ENCODE measurements at regions not wholly inside any gene's neighbourhood (a gene's known extent, or its start where the extent isn't known, plus 50 kb on each side); places are given as distances from the start of the nearest gene placed in this dataset.

GRCh38 chr16:85357323-85357722, 245.1 kb upstream of the CIBAR2 start:
- no peak overlapping the region for H4K5ac ChIP-seq (ENCODE audit: insufficient read length, low read depth, low read length)
- no peak overlapping the region for H3K27ac ChIP-seq (ENCODE audit: insufficient read length, low read depth, low read length)
- no peak for TF ChIP-seq CTCF (conservative IDR thresholded peaks at IDR 0.05)
- H3K4me1 ChIP-seq (ENCODE audit: insufficient read depth, low read length) = no peaks in the 10 kb centered on the region
- no peak overlapping the region for H2BK20ac ChIP-seq (ENCODE audit: low read depth, low read length, poor library complexity, severe bottlenecking)
- no peaks in the 10 kb centered on the region for H3K79me1 ChIP-seq (ENCODE audit: insufficient read depth, low read depth, low read length, poor library complexity, severe bottlenecking)
- Mint-ChIP-seq H3K9me3 (peaks cover 10 to 13% of the 10 kb centered on the region in 2 experiments), H3K27ac (no peak overlapping the region), H3K27me3 (ENCODE audit: low read depth) (peaks cover 9% of the 10 kb centered on the region), H3K36me3 (ENCODE audit: insufficient read depth in 1 of 3, low read depth in 3 of 3) (peaks cover 4 to 14% (median 9%) of the 10 kb centered on the region in 3 experiments; a peak in 6 of 7 replicates), H3K4me3 (no peak overlapping the region), H3K4me1 (peaks cover 8 to 23% of the 10 kb centered on the region in 2 experiments)
- no peaks in the 10 kb centered on the region for H3K79me2 ChIP-seq (ENCODE audit: insufficient read depth, low read length)
- no peak overlapping the region for H4K91ac ChIP-seq (ENCODE audit: insufficient read length, low read depth, low read length)
- H2AFZ ChIP-seq (ENCODE audit: low read length) = no peak overlapping the region
- no peak overlapping the region for H3T11ph ChIP-seq (ENCODE audit: low read length)
- no peak overlapping the region for H3K56ac ChIP-seq (ENCODE audit: insufficient read length, low read depth, low read length)
- no peak overlapping the region for H2BK5ac ChIP-seq (ENCODE audit: insufficient read length, low read length)
- no peaks in the 10 kb centered on the region for H3K9me3 ChIP-seq (ENCODE audit: control insufficient read depth, low read depth, low read length)
- no peak overlapping the region for H4K8ac ChIP-seq (replicated peaks; ENCODE audit: insufficient read length, low read depth, low read length)
- H3K4me2 ChIP-seq (ENCODE audit: insufficient read depth, insufficient read length, low read length) = no peak overlapping the region
- no peak overlapping the region for H3K23ac ChIP-seq (ENCODE audit: insufficient read length, low read depth, low read length)
- H2BK12ac ChIP-seq (ENCODE audit: insufficient read length, low read depth, low read length) = no peak overlapping the region
- WGBS (ENCODE audit: extremely low coverage, insufficient read length, low lambda C conversion rate) = no CpG with 5 or more reads among the region's 12 CpGs
- H4K20me1 ChIP-seq (ENCODE audit: control insufficient read depth, insufficient read depth, insufficient read length) = peaks cover 2% of the 10 kb centered on the region
- no peak overlapping the region for H3K4ac ChIP-seq (ENCODE audit: low read depth, low read length)
- no peak overlapping the region for H3K9ac ChIP-seq (ENCODE audit: extremely low read depth, insufficient read length, low read length)
- no peaks in the 10 kb centered on the region for H3K23me2 ChIP-seq (ENCODE audit: insufficient read length, low read depth, low read length, poor library complexity, severe bottlenecking)
- H2BK120ac ChIP-seq (ENCODE audit: low read depth, low read length, poor library complexity, severe bottlenecking) = no peak overlapping the region
- no peak overlapping the region for H2BK15ac ChIP-seq (ENCODE audit: low read depth, low read length)
- DNase-seq = no peak
- H3K14ac ChIP-seq (ENCODE audit: insufficient read depth, low read length) = no peak overlapping the region
- H3K27me3 ChIP-seq (ENCODE audit: insufficient read depth, low read length) = no peaks in the 10 kb centered on the region
- H2AK5ac ChIP-seq (ENCODE audit: insufficient read length, low read length) = no peak overlapping the region
- no peak overlapping the region for H3K18ac ChIP-seq (ENCODE audit: insufficient read length, low read depth, low read length)

Data from H9 (cell line).